Bone marrow (tissue), 2 donors: ENCODE measurements at regions not wholly inside any gene's neighbourhood (a gene's known extent, or its start where the extent isn't known, plus 50 kb on each side); places are given as distances from the start of the nearest gene placed in this dataset.
"Not testable (repeated sequence)": the region's sequence is repeated elsewhere in the genome, so short reads cannot be mapped to it uniquely, and the experiment has no call there.

ENCODE experiments used
- DNase-seq, 2 donors: peaks; one replicate each; lab custom pipeline; 2025; lab: John Stamatoyannopoulos, UW

DNA sequence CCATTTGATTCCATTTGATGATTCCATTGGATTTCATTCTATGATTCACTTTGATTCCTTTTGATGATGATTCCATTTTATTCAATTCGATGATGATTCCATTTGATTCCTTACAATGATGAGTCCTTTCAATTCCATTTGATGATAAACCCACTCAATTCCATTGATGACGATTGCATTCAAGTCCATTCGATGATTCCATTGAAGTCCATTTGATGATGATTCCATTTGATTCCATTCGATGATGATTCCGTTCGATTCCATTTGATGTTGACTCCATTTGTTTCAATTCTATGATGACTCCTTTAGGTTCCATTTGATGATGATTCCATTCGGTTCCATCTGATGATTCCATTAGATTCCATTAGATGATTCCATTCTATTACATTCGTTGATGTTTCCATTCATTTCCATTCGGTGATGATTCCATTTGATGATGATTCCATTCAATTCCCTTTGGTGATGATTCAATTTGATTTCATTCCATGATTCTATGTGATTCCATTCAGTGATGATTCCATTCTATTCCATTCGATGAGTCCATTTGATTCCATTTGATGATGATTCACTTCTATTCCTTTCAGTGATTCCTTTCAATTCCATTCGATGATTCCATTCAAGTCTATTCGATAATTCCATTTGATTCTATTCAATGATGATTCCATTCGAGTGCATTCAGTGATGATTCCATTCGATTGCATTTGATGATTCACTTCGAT, 1106.0 kb downstream of the RPIA start:
- no peak for DNase-seq

DNA sequence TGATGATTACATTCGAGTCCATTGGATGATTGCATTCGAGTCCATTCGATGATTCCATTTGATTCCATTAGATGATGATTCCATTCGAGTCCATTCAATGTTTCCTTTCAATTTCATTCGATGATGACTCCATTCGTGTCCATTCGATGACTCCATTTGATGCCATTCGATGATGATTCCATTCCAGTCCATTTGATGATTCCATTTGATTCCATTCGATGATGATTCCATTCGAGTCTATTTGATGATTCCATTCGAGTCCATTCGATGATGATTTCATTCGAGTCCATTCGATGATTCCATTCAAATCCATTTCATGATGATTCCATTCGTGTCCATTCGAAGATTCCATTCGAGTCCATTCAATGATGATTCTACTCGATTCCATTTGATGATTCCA, 1109.7 kb downstream of the RPIA start:
- not testable (repeated sequence) for DNase-seq

DNA sequence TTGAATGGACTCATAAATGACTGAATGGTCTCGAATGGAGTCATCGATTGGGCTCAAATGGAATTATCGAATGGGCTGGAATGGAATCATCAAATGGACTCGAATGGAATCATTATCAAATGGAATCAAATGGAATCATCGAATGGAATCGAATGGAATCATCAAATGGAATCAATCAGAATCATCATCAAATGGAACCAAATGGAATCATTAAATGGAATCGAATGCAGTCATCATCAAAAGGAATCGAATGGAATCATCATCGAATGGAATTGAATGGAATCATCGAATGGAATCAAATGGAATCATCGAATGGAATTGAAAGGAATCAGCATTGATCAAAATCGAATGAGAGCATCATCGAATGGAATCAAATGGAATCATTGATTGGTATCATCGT, 1114.9 kb downstream of the RPIA start:
- not testable (repeated sequence) for DNase-seq

DNA sequence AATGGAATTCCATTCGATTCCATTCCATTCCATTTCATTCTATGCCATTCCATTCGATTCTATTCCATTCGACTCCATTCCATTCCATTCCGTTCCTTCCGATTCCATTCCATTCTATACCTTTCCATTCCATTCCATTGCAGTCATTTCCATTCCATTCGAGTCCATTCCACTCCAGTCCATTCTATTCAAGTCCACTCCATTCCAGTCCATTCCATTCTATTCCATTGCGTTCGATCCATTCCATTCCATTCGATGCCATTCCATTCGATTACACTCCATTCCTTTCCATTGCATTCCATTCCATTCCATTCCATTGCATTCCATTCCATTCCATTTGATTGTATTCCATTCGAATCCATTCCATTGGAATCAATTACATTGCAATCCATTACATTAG, 1119.8 kb downstream of the RPIA start:
- no peak for DNase-seq

DNA sequence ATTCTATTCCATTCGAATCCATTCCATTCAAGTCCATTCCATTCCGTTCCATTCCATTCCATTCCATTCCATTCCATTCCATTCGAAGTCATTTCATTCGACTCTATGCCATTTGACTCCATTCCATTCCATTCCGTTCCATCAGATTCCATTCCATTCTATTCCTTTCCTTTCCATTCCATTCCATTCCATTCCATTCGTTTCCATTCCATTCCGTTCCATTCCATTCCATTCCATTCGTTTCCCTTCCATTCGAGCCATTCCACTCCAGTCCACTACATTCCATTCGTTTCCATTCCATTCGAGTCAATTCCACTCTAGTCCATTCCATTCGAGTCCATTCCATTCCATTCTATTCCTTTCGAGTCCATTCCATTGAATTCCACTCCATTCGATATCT, 1120.4 kb downstream of the RPIA start:
- DNase-seq: not testable (repeated sequence)

DNA sequence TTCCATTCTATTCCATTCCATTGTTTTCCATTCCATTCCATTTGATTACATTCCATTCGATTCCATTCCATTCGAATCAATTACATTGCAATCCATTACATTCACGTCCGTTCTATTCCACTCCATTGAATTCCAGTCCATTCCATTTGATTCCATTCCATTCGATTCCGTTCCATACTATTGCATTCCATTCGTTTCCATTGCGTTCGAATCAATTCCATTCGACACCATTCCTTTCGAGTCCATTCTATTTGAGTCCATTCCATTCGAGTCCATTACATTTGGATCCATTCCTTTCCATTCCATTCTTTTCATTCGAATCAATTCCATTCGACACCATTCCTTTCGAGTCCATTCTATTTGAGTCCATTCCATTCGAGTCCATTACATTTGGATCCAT, 1122.9 kb downstream of the RPIA start:
- DNase-seq: not testable (repeated sequence)

DNA sequence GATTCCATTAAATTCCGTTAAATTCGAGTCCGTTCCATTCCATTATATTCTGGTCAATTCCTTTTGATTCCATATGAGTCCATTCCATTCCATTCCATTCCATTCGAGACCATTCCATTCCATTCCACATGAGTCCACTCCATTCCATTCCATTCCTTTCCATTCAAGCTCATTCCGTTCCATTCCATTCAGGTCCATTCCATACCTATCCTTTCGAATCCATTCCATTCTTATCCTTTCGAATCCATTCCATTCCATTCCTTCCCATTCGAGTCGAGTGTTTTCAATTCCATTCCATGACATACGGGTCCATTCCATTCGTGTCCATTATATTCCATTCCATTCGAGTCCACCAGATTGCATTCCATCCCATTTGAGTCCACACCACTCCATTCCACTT, 1127.4 kb downstream of the RPIA start:
- DNase-seq: no peak

DNA sequence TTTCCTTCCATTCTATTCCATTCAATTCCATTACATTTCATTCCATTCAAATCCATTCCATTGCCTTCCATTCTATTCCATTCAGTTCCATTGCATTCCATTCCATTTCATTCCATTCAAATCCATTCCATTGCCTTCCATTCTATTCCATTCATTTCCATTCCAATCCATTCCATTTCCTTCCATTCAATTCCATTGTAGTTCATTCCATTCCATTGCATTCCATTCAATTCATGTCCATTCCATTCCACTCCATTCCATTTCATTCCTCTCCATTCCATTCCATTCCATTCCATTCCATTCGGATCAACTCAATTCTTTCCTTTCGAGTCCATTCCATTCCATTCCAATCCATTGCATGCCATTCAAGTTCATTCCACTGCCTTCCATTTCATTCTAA, 1128.3 kb downstream of the RPIA start:
- DNase-seq: no peak

DNA sequence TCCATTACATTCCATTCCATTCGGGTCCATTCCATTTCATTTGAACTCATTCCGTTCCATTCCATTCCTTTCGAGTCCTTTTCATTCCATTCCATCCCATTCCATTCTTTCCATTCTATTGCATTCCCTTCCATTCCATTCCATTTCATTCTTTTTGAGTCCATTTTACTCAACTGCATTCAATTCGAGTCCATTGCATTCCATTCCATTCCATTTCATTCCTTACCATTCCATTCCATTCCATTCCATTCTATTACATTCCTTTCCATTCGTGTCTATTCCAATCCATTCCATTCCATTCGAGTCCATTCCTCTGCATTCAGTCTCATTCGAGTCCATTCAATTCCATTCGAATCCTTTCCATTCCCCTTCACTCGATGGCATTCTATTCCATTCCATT, 1128.8 kb downstream of the RPIA start:
- DNase-seq: no peak

DNA sequence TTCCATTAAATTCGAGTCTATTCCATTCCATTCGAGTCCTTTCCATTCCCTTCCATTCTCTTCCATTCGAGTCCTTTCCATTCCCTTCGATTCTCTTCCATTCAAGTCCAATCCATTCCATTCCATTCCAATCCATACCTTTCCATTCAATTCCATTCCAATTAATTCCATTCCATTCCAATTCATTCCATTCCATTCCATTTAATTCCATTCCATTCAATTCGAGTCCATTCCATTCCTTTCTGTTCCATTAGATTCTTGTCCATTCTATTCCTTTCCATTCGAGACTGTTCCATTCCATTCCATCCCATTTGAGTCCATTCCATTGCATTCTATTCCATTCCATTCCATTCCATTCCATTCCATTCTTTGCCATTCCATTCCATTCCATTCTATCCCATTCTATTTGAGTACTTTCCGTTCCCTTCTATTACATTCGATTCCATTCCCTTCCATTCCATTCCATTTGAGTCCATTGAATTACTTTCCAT, 1130.0 kb downstream of the RPIA start:
- no peak for DNase-seq

DNA sequence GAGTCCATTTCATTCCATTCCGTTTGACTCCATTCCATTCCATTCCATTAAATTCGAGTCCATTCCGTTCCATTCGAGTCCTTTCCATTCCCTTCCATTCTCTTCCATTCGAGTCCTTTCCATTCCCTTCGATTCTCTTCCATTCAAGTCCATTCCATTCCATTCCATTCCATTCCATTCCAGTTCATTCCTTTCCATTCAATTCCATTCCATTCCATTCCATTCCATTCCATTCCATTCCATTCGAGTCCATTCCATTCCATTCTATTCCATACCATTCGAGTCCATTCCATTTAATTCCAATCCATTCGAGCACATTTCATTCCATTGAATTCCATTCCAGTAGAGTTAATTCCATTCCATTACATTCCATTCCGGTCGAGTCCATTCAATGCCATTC, 1130.9 kb downstream of the RPIA start:
- DNase-seq: not testable (repeated sequence)

DNA sequence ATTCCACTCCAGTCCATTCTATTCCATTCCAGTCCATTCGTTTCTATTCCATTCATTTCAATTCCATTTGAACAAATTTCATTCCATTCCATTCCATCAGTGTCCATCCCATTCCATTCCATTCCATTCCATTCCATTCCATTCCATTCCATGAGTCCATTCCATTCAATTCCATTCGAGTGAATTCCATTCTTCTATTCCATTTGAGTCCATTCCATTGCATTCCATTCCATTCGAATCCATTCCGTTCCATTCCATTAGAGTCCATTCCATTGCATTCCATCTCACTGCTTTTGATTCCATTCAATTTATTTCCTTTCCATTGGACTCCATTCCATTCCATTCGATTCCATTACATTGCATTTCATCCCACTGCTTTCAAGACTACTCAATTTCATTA, 1132.1 kb downstream of the RPIA start:
- DNase-seq: no peak

DNA sequence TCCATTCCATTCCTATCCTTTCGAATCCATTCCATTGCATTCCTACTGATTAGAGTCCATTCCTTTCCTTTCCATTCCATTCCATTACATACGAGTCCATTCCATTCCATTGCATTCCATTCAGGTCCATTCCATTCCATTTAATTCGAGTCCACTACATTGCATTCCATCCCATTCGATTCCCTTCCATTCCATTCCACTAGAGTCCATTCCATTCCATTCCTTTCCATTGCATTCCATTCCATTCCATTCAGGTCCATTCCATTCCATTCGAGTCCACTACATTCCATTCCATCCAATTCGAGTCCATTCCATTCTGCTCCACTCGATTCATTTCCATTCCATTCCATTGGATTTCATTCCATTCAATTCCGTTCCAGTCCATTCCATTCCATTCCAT, 1133.6 kb downstream of the RPIA start:
- no peak for DNase-seq

DNA sequence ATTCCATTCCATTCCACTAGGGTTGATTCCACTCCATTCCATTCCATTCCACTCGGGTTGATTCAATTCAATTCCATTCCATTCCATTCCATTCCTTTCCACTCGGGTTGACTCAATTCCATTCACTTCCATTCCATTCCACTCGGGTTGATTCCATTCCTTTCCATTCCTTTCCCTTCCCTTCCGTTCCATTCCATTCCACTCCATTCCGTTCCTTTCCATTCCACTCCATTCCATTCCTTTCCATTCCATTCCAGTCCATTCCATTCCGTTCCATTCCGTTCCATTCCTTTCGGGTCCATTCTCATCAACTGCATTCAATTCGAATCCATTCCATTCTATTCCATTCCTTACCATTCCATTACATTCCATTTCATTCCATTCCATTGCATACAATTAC, 1135.3 kb downstream of the RPIA start:
- not testable (repeated sequence) for DNase-seq

DNA sequence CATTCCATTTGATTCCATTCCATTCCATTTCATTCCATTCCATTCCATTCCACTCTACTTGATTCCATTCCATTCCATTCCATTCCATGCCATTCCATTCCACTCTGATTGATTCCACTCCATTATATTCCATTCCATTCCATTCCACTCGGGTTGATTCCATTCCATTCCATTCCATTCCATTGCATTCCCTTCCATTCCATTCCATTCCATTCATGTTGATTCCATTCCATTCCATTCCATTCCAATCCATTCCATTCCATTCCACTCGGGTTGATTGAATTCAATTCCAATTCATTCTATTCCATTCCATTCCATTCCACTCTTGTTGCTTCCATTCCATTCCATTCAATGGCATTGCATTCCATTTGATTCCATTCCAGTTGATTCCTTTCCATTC, 1136.4 kb downstream of the RPIA start:
- DNase-seq: not testable (repeated sequence)

DNA sequence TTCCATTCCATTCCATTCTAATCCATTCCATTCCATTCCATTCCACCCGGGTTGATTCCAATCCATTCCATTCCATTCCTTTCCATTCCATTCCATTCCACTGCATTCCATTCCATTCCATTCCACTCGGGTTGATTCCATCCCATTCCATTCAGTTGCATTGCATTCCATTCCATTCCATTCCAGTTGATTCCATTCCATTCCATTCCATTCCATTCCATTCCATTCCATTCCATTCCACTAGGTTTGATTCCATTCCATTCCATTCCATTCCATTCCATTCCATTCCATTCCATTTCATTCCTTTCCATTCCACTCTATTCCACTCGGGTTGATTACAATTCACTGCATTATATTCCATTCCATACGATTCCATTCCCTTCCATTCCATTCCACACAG, 1136.9 kb downstream of the RPIA start:
- DNase-seq: not testable (repeated sequence)

DNA sequence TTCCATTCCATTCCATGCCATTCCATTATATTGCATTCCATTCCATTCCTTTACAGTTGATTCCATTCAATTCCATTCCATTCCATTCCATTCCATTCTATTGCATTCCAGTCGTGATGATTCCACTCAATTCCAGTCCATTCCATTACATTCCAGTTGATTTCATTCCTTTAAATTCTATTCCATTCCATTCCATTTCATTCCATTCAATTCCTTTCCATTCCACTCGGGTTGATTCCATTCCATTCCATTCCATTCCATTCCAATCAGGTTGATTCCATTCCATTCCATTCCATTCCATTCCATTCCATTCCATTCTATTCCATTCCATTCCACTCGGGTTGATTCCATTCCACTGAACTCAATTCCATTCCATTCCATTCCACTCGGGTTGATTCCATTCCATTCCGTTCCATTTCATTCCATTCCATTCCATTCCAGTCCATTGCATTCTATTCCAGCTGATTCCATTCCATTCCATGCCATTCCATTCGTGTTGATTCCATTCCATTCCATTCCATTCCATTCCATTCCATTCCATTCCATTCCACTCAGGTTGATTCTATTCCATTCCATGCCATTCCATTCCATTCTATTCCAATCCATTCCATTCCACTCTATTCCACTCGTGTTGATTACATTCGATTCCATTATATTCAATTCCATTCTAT, 1137.6 kb downstream of the RPIA start:
- not testable (repeated sequence) for DNase-seq

DNA sequence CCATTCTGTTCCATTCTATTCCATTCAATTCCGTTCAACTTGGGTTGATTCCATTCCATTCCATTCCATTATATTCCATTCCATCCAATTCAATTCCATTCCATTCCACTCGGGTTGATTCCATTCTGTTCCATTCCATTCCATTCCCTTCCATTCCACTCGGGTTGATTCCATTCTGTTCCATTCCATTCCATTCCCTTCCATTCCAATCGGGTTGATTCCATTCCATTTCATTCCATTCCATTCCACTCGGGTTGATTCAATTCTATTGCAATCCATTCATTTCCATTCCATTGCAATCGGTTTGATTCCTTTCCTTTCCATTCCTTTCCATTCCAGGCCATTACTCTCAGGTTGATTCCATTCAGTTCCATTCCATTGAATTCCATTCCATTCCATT, 1138.4 kb downstream of the RPIA start:
- no peak for DNase-seq

DNA sequence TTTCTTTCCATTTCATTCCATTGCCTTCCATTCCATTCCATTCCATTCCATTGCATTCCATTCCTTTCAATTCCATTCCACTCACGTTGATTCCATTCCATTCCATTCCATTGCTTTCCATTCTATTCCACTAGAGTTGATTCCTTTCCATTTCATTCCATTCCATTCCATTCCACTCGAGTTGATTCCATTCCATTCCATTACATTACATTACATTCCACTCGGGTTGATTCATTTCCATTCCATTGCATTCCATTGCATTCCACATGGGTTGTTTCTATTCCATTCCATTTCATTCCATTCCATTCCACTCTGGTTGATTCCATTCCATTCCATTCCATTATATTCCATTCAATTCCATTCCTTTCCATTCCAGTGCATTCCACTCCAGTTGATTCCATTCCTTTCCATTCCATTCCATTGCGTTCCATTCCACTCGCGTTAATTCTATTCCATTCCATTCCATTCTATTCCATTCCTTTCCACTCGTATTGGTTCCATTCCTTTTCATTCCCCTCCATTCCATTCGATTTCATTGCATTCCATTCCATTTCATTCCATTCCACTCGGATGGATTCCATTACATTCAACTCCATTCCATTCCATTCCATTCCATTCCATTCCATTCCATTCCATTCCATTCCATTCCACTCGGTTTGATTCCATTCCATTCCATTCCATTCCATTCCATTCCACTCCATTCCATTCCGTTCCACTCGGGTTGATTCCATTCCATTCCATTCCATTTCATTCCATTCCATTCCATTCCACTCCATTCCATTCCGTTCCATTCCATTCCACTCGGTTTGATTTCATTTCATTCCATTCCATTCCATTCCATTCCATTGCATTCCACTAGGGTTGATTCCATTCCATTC, 1139.1 kb downstream of the RPIA start:
- DNase-seq: not testable (repeated sequence)

DNA sequence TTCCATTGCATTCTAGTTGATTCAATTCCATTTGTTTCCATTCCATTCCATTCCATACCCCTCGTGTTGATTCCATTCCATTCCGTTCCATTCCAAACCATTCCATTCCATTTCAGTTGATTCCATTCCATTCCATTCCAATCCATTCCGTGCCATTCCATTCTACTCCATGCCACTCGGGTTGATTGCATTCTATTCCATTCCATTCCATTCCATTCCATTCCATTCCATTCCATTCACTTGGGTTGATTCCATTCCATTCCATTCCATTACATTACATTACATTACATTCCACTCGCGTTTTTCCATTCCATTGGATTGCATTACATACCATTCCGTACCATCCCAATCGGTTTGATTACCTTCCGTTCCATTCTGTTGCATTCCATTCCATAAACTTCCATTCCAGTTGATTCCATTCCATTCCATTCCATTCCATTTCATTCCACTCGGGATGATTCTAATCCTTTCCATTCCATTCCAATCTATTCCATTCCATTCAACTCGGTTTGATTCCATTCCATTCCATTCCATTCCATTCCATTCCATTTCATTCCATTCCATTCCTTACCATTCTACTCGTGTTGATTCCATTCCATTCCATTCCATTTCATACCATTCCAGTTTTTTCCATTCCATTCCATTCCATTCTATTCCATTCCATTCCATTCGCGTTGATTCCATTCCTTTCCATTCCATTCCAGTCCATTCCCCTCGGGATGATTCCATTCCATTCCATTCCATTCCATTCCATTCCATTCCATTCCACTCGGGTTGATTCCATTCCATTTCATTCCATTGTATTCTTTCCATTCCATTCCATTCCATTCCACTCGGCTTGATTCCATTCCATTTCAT, 1140.4 kb downstream of the RPIA start:
- DNase-seq: no peak

DNA sequence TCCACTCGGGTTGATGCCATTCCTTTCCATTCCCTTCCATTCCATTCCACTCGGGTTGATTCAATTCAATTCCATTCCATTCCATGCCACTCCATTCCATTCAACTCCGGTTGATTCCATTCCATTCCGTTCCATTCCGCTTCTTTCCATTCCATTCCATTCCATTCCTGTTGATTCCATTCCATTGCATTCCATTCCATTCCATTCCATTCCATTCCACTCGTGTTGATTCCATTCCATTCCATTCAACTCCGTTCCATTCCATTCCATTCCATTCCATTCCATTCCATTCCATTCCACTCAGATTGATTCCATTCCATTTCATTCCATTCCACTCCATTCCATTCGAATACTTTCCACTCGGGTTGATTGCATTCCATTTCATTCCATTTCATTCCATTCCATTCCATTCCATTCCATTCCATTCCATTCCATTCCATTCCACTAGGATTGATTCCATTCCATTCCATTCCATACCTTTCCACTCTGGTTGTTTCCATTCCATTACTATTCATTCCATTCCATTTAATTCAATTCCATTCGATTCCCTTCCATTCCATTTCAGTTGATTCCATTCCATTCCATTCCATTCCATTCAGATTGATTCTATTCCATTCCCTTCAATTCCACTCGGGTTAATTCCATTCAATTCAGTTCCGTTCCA, 1141.8 kb downstream of the RPIA start:
- no peak for DNase-seq
